Smooth muscle cell (in vitro differentiated cells): ENCODE measurements at regions not wholly inside any gene's neighbourhood (a gene's known extent, or its start where the extent isn't known, plus 50 kb on each side); places are given as distances from the start of the nearest gene placed in this dataset.

Experiments used
- DNase-seq: peaks from one replicate; lab custom pipeline; 2025; ENCODE audit not compliant: unreplicated experiment; lab: John Stamatoyannopoulos, UW
- H2AFZ ChIP-seq: fragments of 200-600 bp; sonication (generic); 2 replicates; pipeline ENCODE4 v1.6.0; 2016; ENCODE audit warnings: antibody characterized with exemption, low read depth, mild to moderate bottlenecking
- H3F3A ChIP-seq: fragments of 200-600 bp; sonication (generic); 2 replicates; pipeline ENCODE4 v1.6.0; 2017; ENCODE audit warnings: antibody characterized with exemption, low read depth
- H3K27ac ChIP-seq: fragments of 200-600 bp; sonication (generic); 2 replicates; pipeline ENCODE4 v1.5.1; 2016; ENCODE audit warnings: low read depth, mild to moderate bottlenecking
- H3K27me3 ChIP-seq: fragments of 200-600 bp; sonication (generic); 2 replicates; pipeline ENCODE4 v1.6.1; 2016; ENCODE audit warnings: low read depth, mild to moderate bottlenecking
- H3K36me3 ChIP-seq: fragments of 200-600 bp; sonication (generic); 2 replicates; pipeline ENCODE4 v1.5.1; 2016; ENCODE audit warnings: low read depth
- H3K4me1 ChIP-seq: fragments of 200-600 bp; sonication (generic); 2 replicates; pipeline ENCODE4 v1.5.1; 2016; ENCODE audit warnings: low read depth
- H3K4me2 ChIP-seq: fragments of 200-600 bp; sonication (generic); 2 replicates; pipeline ENCODE4 v1.6.0; 2016; ENCODE audit warnings: mild to moderate bottlenecking
- H3K4me3 ChIP-seq: fragments of 200-600 bp; sonication (generic); 2 replicates; pipeline ENCODE4 v1.5.1; 2016; ENCODE audit warnings: mild to moderate bottlenecking
- H3K79me2 ChIP-seq: fragments of 200-600 bp; sonication (generic); 2 replicates; pipeline ENCODE4 v1.6.0; 2016; ENCODE audit warnings: low read depth, mild to moderate bottlenecking
- H3K9ac ChIP-seq: fragments of 200-600 bp; sonication (generic); 2 replicates; pipeline ENCODE4 v1.6.0; 2016; ENCODE audit warnings: low read depth
- H3K9me3 ChIP-seq: fragments of 200-600 bp; sonication (generic); replicated peaks from 2 replicates; pipeline ENCODE4 v1.5.1; 2016; ENCODE audit warnings: low read depth
- H4K20me1 ChIP-seq: fragments of 200-600 bp; sonication (generic); 2 replicates; pipeline ENCODE4 v1.6.0; 2016; ENCODE audit warnings: low read depth
- WGBS: methylation state at CpG from one replicate; pipeline ENCODE4 v1.1.7; 2016; ENCODE audit warnings: low lambda C conversion rate; 5-methylcytosine and 5-hydroxymethylcytosine counted together
- TF ChIP-seq, protein P1 (sequence below): fragments of 200-600 bp; sonication (generic); IDR thresholded peaks from 2 replicates; pipeline ENCODE4 v1.5.1; 2017; ENCODE audit warnings: borderline replicate concordance, mild to moderate bottlenecking, antibody characterized with exemption; ENCODE audit not compliant: insufficient read depth, poor library complexity, severe bottlenecking

- Histone ChIP-seq H3K27ac (no peak overlapping the region), H3K27me3 (no peaks in the 10 kb centered on the region), H3K4me1 (peaks cover 7% of the 10 kb centered on the region), H4K20me1 (no peaks in the 10 kb centered on the region), H3K4me2 (no peak overlapping the region), H3K36me3 (no peaks in the 10 kb centered on the region), H3K4me3 (no peak overlapping the region), H3K9ac (no peak overlapping the region), H2AFZ (no peak overlapping the region), H3K9me3 (no peaks in the 10 kb centered on the region), H3K79me2 (no peaks in the 10 kb centered on the region), H3F3A (no peaks in the 10 kb centered on the region)
- TF ChIP-seq, protein P1, sequence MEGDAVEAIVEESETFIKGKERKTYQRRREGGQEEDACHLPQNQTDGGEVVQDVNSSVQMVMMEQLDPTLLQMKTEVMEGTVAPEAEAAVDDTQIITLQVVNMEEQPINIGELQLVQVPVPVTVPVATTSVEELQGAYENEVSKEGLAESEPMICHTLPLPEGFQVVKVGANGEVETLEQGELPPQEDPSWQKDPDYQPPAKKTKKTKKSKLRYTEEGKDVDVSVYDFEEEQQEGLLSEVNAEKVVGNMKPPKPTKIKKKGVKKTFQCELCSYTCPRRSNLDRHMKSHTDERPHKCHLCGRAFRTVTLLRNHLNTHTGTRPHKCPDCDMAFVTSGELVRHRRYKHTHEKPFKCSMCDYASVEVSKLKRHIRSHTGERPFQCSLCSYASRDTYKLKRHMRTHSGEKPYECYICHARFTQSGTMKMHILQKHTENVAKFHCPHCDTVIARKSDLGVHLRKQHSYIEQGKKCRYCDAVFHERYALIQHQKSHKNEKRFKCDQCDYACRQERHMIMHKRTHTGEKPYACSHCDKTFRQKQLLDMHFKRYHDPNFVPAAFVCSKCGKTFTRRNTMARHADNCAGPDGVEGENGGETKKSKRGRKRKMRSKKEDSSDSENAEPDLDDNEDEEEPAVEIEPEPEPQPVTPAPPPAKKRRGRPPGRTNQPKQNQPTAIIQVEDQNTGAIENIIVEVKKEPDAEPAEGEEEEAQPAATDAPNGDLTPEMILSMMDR = no peak
- DNase-seq = no peak
- WGBS = 71% methylated on average over 9 of the region's 9 CpGs
These were observed 645.6 kb upstream of the TMEM132C start for GRCh38 chr12:127621366-127621765.

DNA sequence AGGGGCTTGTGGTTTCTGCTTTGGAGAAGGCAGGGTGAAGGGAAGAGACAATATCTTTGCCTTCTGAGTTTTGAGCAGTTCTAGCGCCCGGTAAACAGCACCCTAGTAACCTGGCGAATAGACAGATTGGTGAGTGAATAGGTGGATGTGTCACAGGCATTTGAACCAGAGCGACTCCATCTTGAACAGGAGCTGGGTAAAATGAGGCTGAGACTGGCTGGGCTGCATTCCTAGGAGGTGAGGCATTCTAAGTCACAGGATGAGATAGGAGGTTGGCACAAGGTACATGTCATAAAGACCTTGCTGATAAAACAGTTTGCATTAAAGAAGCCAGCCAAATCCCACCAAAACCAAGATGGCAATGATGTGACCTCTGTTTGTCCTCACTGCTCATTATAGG, 643.6 kb upstream of the TMEM132C start:
- WGBS = 87% methylated on average over 4 of the region's 4 CpGs

DNA sequence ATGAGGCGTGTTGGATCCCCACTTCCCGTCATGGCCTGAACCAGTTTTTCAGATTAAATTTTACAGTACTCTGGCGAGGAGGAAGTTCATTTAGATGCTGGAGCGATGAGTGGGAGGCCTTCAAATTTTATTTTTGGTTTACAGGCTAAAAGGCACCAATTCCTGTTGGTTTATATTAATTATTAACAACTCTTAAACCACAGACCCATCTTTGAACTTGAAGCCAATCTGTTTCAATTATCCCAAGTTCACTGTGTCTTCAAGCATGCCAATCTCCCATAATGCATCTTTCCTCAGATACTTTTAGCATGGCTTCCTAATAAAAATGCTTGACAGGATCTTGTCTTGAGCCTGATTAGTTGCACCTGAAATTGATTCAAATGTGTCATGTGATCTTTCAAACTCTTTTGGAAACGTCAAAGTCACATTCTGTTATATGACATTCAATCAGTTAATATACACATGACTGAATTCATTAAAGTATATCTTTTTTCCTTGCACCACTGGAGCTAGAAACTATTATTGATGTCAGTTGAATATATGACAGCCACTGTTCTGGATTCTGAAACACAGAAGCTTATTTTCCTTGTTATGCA, 641.7 kb upstream of the TMEM132C start:
- DNase-seq = no peak
- no peak overlapping the region for H3K4me3 ChIP-seq
- H4K20me1 ChIP-seq = no peaks in the 10 kb centered on the region
- no peak overlapping the region for H3K9ac ChIP-seq
- no peaks in the 10 kb centered on the region for H3K27me3 ChIP-seq
- no peaks in the 10 kb centered on the region for H3F3A ChIP-seq
- H3K36me3 ChIP-seq = no peaks in the 10 kb centered on the region
- no peaks in the 10 kb centered on the region for H3K9me3 ChIP-seq
- TF ChIP-seq, protein P1 = no peak
- WGBS = 92% methylated on average over 5 of the region's 5 CpGs
- H3K27ac ChIP-seq = no peak overlapping the region
- no peaks in the 10 kb centered on the region for H3K79me2 ChIP-seq
- H2AFZ ChIP-seq = no peak overlapping the region
- H3K4me1 ChIP-seq = peaks cover 5% of the 10 kb centered on the region
- no peak overlapping the region for H3K4me2 ChIP-seq

More for the DNA sequence above, 643.6 kb upstream of the TMEM132C start:
- Histone ChIP-seq H3K9ac (no peak overlapping the region), H3K36me3 (no peaks in the 10 kb centered on the region), H3K27me3 (no peaks in the 10 kb centered on the region), H3K9me3 (no peaks in the 10 kb centered on the region), H2AFZ (no peak overlapping the region), H3K79me2 (no peaks in the 10 kb centered on the region), H3F3A (no peaks in the 10 kb centered on the region), H3K4me1 (peaks cover 7% of the 10 kb centered on the region), H3K4me3 (no peak overlapping the region), H4K20me1 (no peaks in the 10 kb centered on the region), H3K4me2 (no peak overlapping the region), H3K27ac (no peak overlapping the region)
- TF ChIP-seq, protein P1 = no peak
- DNase-seq = no peak

DNA sequence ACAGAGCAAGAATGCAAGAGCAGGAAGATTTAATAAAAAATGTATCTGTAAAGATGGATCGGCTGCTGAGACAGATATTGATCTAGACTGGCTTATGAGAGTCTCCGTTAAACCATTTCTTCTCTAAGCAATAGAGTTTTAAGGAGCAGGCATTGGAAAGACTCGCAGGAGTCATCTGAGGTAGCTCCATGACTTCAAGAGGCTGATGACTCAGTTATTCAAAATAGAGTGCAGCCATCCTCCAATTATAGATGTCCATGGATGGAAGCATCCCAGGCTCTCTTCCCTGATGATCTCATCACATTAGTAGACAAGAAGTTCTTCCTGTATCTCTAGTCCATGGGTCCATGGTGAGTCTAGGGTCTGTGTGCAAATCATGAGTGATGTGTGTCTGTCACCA, 638.3 kb upstream of the TMEM132C start:
- Histone ChIP-seq H3K9me3 (no peaks in the 10 kb centered on the region), H3F3A (no peaks in the 10 kb centered on the region), H3K79me2 (no peaks in the 10 kb centered on the region), H3K4me3 (no peak overlapping the region), H2AFZ (no peak overlapping the region), H3K27me3 (no peaks in the 10 kb centered on the region), H3K4me1 (no peaks in the 10 kb centered on the region), H3K27ac (no peak overlapping the region), H3K9ac (no peak overlapping the region), H3K4me2 (no peak overlapping the region), H3K36me3 (no peaks in the 10 kb centered on the region), H4K20me1 (no peaks in the 10 kb centered on the region)
- 79% methylated on average over 3 of the region's 3 CpGs for WGBS
- no peak for DNase-seq
- TF ChIP-seq, protein P1 = no peak
